ENCODE measurements at regions not wholly inside any gene's neighbourhood (a gene's known extent, or its start where the extent isn't known, plus 50 kb on each side); places are given as distances from the start of the nearest gene placed in this dataset.

- Histone ChIP-seq H2BK12ac (ENCODE audit: low read depth, low read length) (no peak overlapping the region), H3K18ac (ENCODE audit: extremely low read depth, low read length) (no peak overlapping the region), H3K36me3 (ENCODE audit: control insufficient read depth in 2 of 4, insufficient read depth in 4 of 4, low read length in 3 of 4) (no peaks in the 10 kb centered on the region), H3K79me1 (ENCODE audit: low read depth, low read length) (no peaks in the 10 kb centered on the region), H3K14ac (ENCODE audit: insufficient read length) (no peak overlapping the region), H3K27me3 (replicated peaks in 1 of 4; ENCODE audit: control insufficient read depth in 3 of 4, extremely low read depth in 1 of 4, insufficient read depth in 3 of 4, low read length in 3 of 4) (no peaks in the 10 kb centered on the region), H2BK120ac (replicated peaks; ENCODE audit: low read depth, low read length) (no peak overlapping the region), H4K8ac (ENCODE audit: extremely low read depth, insufficient read depth, low read length) (no peak overlapping the region), H3K4me3 (ENCODE audit: extremely low read depth in 1 of 4, insufficient read depth in 2 of 4, low read depth in 3 of 4, low read length in 4 of 4) (no peak overlapping the region), H2AFZ (ENCODE audit: low read length) (no peak overlapping the region), H3K23ac (ENCODE audit: insufficient read length) (no peak overlapping the region), H4K5ac (ENCODE audit: insufficient read length, low read depth, low read length) (no peak overlapping the region), H2BK5ac (ENCODE audit: low read depth, low read length) (no peak overlapping the region), H2AK5ac (ENCODE audit: low read depth, low read length) (0 out of 2 replicates have a peak overlapping the region, but pooled peaks have one; percentile 84), H3K79me2 (ENCODE audit: control insufficient read depth in 1 of 2, insufficient read depth in 2 of 2, low read length in 2 of 2) (no peaks in the 10 kb centered on the region), H3K9me3 (ENCODE audit: insufficient read depth in 2 of 2, low read depth in 1 of 2, low read length in 1 of 2) (no peaks in the 10 kb centered on the region), H3K4ac (replicated peaks; ENCODE audit: insufficient read length, low read depth, low read length) (no peak overlapping the region), H3K4me2 (ENCODE audit: insufficient read depth in 1 of 2, low read depth in 2 of 2, low read length in 2 of 2) (no peak overlapping the region), H3K9ac (replicated peaks in 1 of 4; ENCODE audit: extremely low read depth in 1 of 4, low read depth in 3 of 4, low read length in 3 of 4) (no peak overlapping the region), H3K27ac (ENCODE audit: low read depth, low read length) (no peak overlapping the region), H4K20me1 (replicated peaks in 1 of 2; ENCODE audit: control insufficient read depth in 1 of 2, insufficient read depth in 2 of 2, low read length in 2 of 2) (no peaks in the 10 kb centered on the region), H3K23me2 (ENCODE audit: low read depth, low read length) (no peaks in the 10 kb centered on the region), H4K91ac (replicated peaks; ENCODE audit: insufficient read length, low read length) (no peak overlapping the region), H3K56ac (replicated peaks; ENCODE audit: insufficient read length, low read depth, low read length) (no peak overlapping the region), H2BK15ac (ENCODE audit: low read length) (no peak overlapping the region), H3K4me1 (replicated peaks in 1 of 4; ENCODE audit: control insufficient read depth in 3 of 4, insufficient read depth in 4 of 4, low read length in 3 of 4) (peaks cover 0 to 3% (median under 1%) of the 10 kb centered on the region in 4 experiments; a peak in 1 of 7 replicates), H2BK20ac (ENCODE audit: low read length) (no peak overlapping the region)
- FAIRE-seq (no peak), DNase-seq (ENCODE audit: low read depth in 1 of 2, low spot score in 2 of 2) (no peak)
- POLR2A ChIA-PET (ENCODE audit: partially characterized antibody), result no interaction called here
- CTCF ChIA-PET (ENCODE audit: partially characterized antibody), result no interaction called here
- TF ChIP-seq EP300 (IDR thresholded peaks at IDR 0.05; ENCODE audit: borderline replicate concordance in 1 of 2, low read depth in 2 of 2, low read length in 2 of 2) (no peak), CHD1 (IDR thresholded peaks at IDR 0.05; ENCODE audit: low read depth, low read length) (no peak), RAD21 (IDR thresholded peaks at IDR 0.05 in 1 of 2, conservative IDR thresholded peaks at IDR 0.05 in 1 of 2; ENCODE audit: low read depth in 2 of 2, low read length in 2 of 2) (no peak), KDM1A (IDR thresholded peaks at IDR 0.05; ENCODE audit: borderline replicate concordance, low read length) (no peak), ZNF274 (IDR thresholded peaks at IDR 0.05; ENCODE audit: borderline replicate concordance, extremely low read depth, low read length) (no peak), TEAD4 (IDR thresholded peaks at IDR 0.05; ENCODE audit: low read depth, low read length) (no peak), SRF (IDR thresholded peaks at IDR 0.05; ENCODE audit: low read depth, low read length) (no peak), SP2 (IDR thresholded peaks at IDR 0.05; ENCODE audit: low read length) (no peak), POLR2A (IDR thresholded peaks at IDR 0.05; ENCODE audit: control extremely low read depth in 1 of 2, low read depth in 2 of 2, low read length in 2 of 2) (no peak), FOSL1 (IDR thresholded peaks at IDR 0.05; ENCODE audit: insufficient read depth, low read depth, low read length) (no peak), TCF12 (IDR thresholded peaks at IDR 0.05; ENCODE audit: low read depth, low read length) (no peak), RFX5 (IDR thresholded peaks at IDR 0.05; ENCODE audit: borderline replicate concordance, low read depth, low read length) (no peak), ASH2L (IDR thresholded peaks at IDR 0.05; ENCODE audit: low read length) (no peak), SP1 (IDR thresholded peaks at IDR 0.05; ENCODE audit: low read depth, low read length) (no peak), JUND (IDR thresholded peaks at IDR 0.05; ENCODE audit: low read length) (no peak)
- WGBS, 2 experiments (ENCODE audit: extremely low coverage in 1 of 2, insufficient coverage in 1 of 2, insufficient read length in 1 of 2, insufficient replicate concordance in 2 of 2, low coverage in 1 of 2, low lambda C conversion rate in 2 of 2, missing lambda C conversion rate in 1 of 2), result 96% methylated on average over 7 of the region's 7 CpGs; no CpG with 5 or more reads in 1 of the 2 experiments
These were observed 112.2 kb downstream of the DYRK2 start for GRCh38 chr12:67760586-67761275.

Data from H1 (cell line).